Cardiac fibroblast (primary cell): ENCODE measurements at regions not wholly inside any gene's neighbourhood (a gene's known extent, or its start where the extent isn't known, plus 50 kb on each side); places are given as distances from the start of the nearest gene placed in this dataset.

ENCODE experiments used
- DNase-seq, 2 donors: peaks; one replicate each; pipeline versions ENCODE4 v3.0.0 to v3.0.0-alpha.2; 2010; ENCODE audit warnings: low read depth in 2 of 2
- H3K4me3 ChIP-seq, 2 donors: replicated peaks in 1 of 2; 1 replicate in 1 of 2; 2 replicates in 1 of 2; pipeline ENCODE4 v1.5.1; 2011; ENCODE audit warnings: low read depth in 2 of 2, low read length in 2 of 2, mild to moderate bottlenecking in 2 of 2, moderate library complexity in 1 of 2
- TF ChIP-seq, protein P1 (sequence below): IDR thresholded peaks from one replicate; pipeline ENCODE4 v1.5.1; 2011; ENCODE audit warnings: low read depth, mild to moderate bottlenecking, low read length, inconsistent platforms

- H3K4me3 ChIP-seq, result no peak overlapping the region
- no peak for DNase-seq
- TF ChIP-seq, protein P1, sequence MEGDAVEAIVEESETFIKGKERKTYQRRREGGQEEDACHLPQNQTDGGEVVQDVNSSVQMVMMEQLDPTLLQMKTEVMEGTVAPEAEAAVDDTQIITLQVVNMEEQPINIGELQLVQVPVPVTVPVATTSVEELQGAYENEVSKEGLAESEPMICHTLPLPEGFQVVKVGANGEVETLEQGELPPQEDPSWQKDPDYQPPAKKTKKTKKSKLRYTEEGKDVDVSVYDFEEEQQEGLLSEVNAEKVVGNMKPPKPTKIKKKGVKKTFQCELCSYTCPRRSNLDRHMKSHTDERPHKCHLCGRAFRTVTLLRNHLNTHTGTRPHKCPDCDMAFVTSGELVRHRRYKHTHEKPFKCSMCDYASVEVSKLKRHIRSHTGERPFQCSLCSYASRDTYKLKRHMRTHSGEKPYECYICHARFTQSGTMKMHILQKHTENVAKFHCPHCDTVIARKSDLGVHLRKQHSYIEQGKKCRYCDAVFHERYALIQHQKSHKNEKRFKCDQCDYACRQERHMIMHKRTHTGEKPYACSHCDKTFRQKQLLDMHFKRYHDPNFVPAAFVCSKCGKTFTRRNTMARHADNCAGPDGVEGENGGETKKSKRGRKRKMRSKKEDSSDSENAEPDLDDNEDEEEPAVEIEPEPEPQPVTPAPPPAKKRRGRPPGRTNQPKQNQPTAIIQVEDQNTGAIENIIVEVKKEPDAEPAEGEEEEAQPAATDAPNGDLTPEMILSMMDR, result no peak
These were observed 113.7 kb upstream of the LSM6 start for GRCh38 chr4:146061610-146062334.

GRCh38 chr4:146059865-146060264 lies 115.7 kb upstream of the LSM6 start:
- TF ChIP-seq, protein P1, result no peak
- H3K4me3 ChIP-seq, result no peak overlapping the region
- no peak for DNase-seq

GRCh38 chr4:146059151-146059550 lies 116.4 kb upstream of the LSM6 start:
- no peak for DNase-seq
- TF ChIP-seq, protein P1, result no peak
- no peak overlapping the region for H3K4me3 ChIP-seq

GRCh38 chr4:146058531-146058930 lies 117.0 kb upstream of the LSM6 start:
- H3K4me3 ChIP-seq, result no peak overlapping the region
- TF ChIP-seq, protein P1, result no peak
- DNase-seq, result no peak

DNA sequence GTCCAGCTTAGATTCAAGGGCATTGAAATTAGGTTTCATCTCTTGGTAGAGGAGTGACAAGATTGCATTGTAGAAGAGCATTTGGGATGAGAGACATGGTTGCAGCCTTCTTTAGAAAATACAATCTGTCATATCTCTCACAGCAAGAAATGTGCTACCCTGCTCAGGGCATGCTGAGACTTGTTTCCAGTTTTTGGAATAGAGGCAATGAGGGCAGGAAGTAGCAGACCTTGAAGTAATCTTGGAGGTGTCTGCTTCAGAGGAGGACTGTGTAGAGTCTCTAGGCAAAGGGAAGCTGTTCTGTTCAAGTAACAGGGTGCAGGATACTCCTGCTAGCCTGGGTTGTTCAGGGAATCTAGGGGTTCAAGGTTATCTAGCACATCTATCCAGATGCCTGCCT lies 116.1 kb upstream of the ZNF827 start:
- TF ChIP-seq, protein P1, result no peak
- DNase-seq, result no peak
- no peak overlapping the region for H3K4me3 ChIP-seq

- DNase-seq, result no peak
- H3K4me3 ChIP-seq, result no peak overlapping the region
- TF ChIP-seq, protein P1, result no peak
These were observed 115.3 kb upstream of the ZNF827 start for GRCh38 chr4:146053891-146054290.
